Lung (tissue), 11 donors: ENCODE measurements at regions not wholly inside any gene's neighbourhood (a gene's known extent, or its start where the extent isn't known, plus 50 kb on each side); places are given as distances from the start of the nearest gene placed in this dataset.
"Not testable (repeated sequence)": the region's sequence is repeated elsewhere in the genome, so short reads cannot be mapped to it uniquely, and the experiment has no call there.

ENCODE experiments used
- ATAC-seq: fragments of 200-7000 bp; cut with Tn5 transposase; one replicate; pipeline ENCODE4 v1.9.1; 2020; ENCODE audit warnings: moderate number of reproducible peaks; ENCODE audit not compliant: insufficient read depth, low FRiP score
- DNase-seq, 3 donors: peaks; one replicate each; pipeline ENCODE4 v3.0.0-alpha.2; 2013 to 2017
- H3K27ac ChIP-seq, 2 donors: one replicate each; pipeline ENCODE4 v1.5.1; 2013; ENCODE audit warnings: mild to moderate bottlenecking in 2 of 2, moderate library complexity in 2 of 2, control low read depth in 1 of 2, inconsistent platforms in 1 of 2, low read depth in 1 of 2, low read length in 1 of 2
- H3K27me3 ChIP-seq, 3 donors: one replicate each; pipeline ENCODE4 v1.5.1; 2013; ENCODE audit warnings: low read length in 2 of 3; ENCODE audit not compliant: control insufficient read depth in 3 of 3, insufficient read depth in 3 of 3
- H3K36me3 ChIP-seq, 4 donors: one replicate each; pipeline ENCODE4 v1.5.1; 2013; ENCODE audit warnings: low read length in 4 of 4, mild to moderate bottlenecking in 1 of 4, moderate library complexity in 1 of 4; ENCODE audit not compliant: control insufficient read depth in 4 of 4, insufficient read depth in 4 of 4
- H3K4me1 ChIP-seq, 5 donors: one replicate each; pipeline ENCODE4 v1.5.1; 2013; ENCODE audit warnings: low read length in 5 of 5, mild to moderate bottlenecking in 2 of 5, moderate library complexity in 1 of 5; ENCODE audit not compliant: control insufficient read depth in 5 of 5, insufficient read depth in 5 of 5
- H3K4me3 ChIP-seq: one replicate; pipeline ENCODE4 v1.5.1; 2013; ENCODE audit warnings: mild to moderate bottlenecking, control low read depth, moderate library complexity
- H3K9ac ChIP-seq, 2 donors: one replicate each; pipeline ENCODE4 v1.5.1; 2013; ENCODE audit warnings: low read length in 2 of 2, control low read depth in 1 of 2; ENCODE audit not compliant: insufficient read depth in 1 of 2
- H3K9me3 ChIP-seq, 4 donors: one replicate each; pipeline ENCODE4 v1.5.1; 2013; ENCODE audit warnings: low read length in 3 of 4, mild to moderate bottlenecking in 1 of 4, moderate library complexity in 1 of 4; ENCODE audit not compliant: control insufficient read depth in 4 of 4, insufficient read depth in 3 of 4
- CTCF ChIP-seq: IDR thresholded peaks from 2 replicates; pipeline ENCODE4 v1.5.1; 2012; ENCODE audit warnings: mild to moderate bottlenecking; ENCODE audit errors: control extremely low read depth, extremely low read depth
- WGBS, 2 donors: extraction: QIAGEN DNeasy Blood & Tissue Kit; methylation state at CpG; one replicate each; pipeline ENCODE4 v1.1.7; 2013; 5-methylcytosine and 5-hydroxymethylcytosine counted together
- donor health status: control.
- donor health status: control.
- donor health status: Bipolar disorder and iron deficiency.
- donor health status: healthy.
- donor health status: DM: yes; HTN: yes; CAD: no.

GRCh38 chr10:33703501-33704213, 369.2 kb upstream of the NRP1 start:
- Histone ChIP-seq H3K36me3 (no peaks in the 10 kb centered on the region), H3K9me3 (no peaks in the 10 kb centered on the region), H3K27ac (no peak overlapping the region), H3K9ac (no peak overlapping the region), H3K4me3 (no peak overlapping the region), H3K27me3 (no peaks in the 10 kb centered on the region), H3K4me1 (peaks cover 0 to 5% (median 0%) of the 10 kb centered on the region in 5 donors)
- WGBS, 2 donors = 91 to 92% methylated on average over 7 of the region's 7 CpGs
- ATAC-seq (peak; percentile 34), DNase-seq (no peak)
- no peak for TF ChIP-seq CTCF

DNA sequence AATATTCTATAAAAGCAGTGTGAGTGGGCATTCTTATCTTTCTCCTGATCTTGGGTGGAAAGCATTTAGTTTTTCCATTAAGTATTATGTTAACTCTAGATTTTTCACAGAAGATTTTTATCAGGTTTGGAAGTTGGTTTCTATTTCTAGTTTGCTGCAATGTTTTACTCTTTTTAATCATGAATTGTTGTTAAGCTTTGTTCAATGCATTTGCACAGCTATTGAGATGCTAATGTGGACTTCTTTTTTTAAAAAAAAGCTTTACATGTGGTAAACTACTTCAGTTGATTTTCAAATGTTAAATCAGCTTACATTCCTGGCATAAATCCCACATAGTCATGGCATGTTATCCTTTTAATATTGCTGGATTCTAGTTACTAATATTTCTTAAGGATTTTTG, 363.6 kb upstream of the NRP1 start:
- TF ChIP-seq CTCF = no peak
- Histone ChIP-seq H3K9ac (no peak overlapping the region), H3K36me3 (no peaks in the 10 kb centered on the region), H3K27me3 (no peaks in the 10 kb centered on the region), H3K9me3 (no peaks in the 10 kb centered on the region), H3K4me3 (no peak overlapping the region), H3K27ac (no peak overlapping the region), H3K4me1 (no peaks in the 10 kb centered on the region)
- DNase-seq = no peak
- ATAC-seq = no peak

GRCh38 chr10:33697016-33697415, 362.5 kb upstream of the NRP1 start:
- no peaks in the 10 kb centered on the region for H3K4me1 ChIP-seq
- H3K27me3 ChIP-seq = no peaks in the 10 kb centered on the region
- no peak for TF ChIP-seq CTCF
- ATAC-seq (no peak), DNase-seq (no peak)
- 96 to 97% methylated on average over 5 of the region's 5 CpGs for WGBS, 2 donors
- no peak overlapping the region for H3K4me3 ChIP-seq
- no peaks in the 10 kb centered on the region for H3K36me3 ChIP-seq
- no peak overlapping the region for H3K27ac ChIP-seq
- no peaks in the 10 kb centered on the region for H3K9me3 ChIP-seq
- no peak overlapping the region for H3K9ac ChIP-seq

DNA sequence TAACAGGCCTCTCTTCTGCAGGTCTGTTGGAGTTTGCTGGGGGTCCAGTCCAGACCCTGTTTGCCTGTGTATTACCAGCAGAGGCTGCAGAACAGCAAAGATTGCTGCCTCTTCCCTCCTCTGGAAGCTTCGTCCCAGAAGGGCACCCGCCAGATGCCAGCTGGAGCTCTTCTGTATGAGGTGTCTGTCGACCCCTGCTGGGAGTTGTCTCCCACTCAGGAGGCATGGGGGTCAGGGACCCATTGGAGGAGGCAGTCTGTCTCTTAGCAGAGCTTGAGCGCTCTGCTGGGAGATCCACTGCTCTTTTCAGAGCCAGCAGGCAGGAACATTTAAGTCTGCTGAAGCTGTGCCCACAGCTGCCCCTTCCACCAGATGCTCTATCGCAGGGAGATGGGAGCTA, 361.1 kb upstream of the NRP1 start:
- no peak for TF ChIP-seq CTCF
- Histone ChIP-seq H3K4me3 (no peak overlapping the region), H3K27me3 (no peaks in the 10 kb centered on the region), H3K4me1 (no peaks in the 10 kb centered on the region), H3K36me3 (no peaks in the 10 kb centered on the region), H3K27ac (no peak overlapping the region), H3K9ac (no peak overlapping the region), H3K9me3 (peaks cover 0 to under 1% (median 0%) of the 10 kb centered on the region in 4 donors)
- DNase-seq (no peak), ATAC-seq (no peak)
- 89 to 94% methylated on average over 5 of the region's 5 CpGs for WGBS, 2 donors

- not testable (repeated sequence) for H3K36me3 ChIP-seq, ATAC-seq, DNase-seq, H3K27ac ChIP-seq, H3K9ac ChIP-seq, H3K27me3 ChIP-seq, H3K4me1 ChIP-seq, H3K9me3 ChIP-seq, H3K4me3 ChIP-seq
- WGBS, 2 donors = 97 to 98% methylated on average over 2 of the region's 2 CpGs
Measured at GRCh38 chr10:33690536-33690935, 356.1 kb upstream of the NRP1 start.
